ENCODE measurements at regions not wholly inside any gene's neighbourhood (a gene's known extent, or its start where the extent isn't known, plus 50 kb on each side); places are given as distances from the start of the nearest gene placed in this dataset.

GRCh38 chr15:93826790-93827189 lies 404.6 kb upstream of the MCTP2 start:
- ATAC-seq (no peak), DNase-seq (no peak)
- no peak overlapping the region for H3K4me3 ChIP-seq
- no peak overlapping the region for H3K27ac ChIP-seq
- H3K9me3 ChIP-seq, result no peaks in the 10 kb centered on the region
- WGBS, 2 donors, result 45 to 64% methylated on average over 4 of the region's 4 CpGs
- no peaks in the 10 kb centered on the region for H3K36me3 ChIP-seq (replicated peaks in 1 of 2; ENCODE audit: insufficient read depth in 1 of 2, low read depth in 2 of 2)
- no peak for TF ChIP-seq POLR2A (IDR thresholded peaks at IDR 0.05)
- TF ChIP-seq, protein P1, sequence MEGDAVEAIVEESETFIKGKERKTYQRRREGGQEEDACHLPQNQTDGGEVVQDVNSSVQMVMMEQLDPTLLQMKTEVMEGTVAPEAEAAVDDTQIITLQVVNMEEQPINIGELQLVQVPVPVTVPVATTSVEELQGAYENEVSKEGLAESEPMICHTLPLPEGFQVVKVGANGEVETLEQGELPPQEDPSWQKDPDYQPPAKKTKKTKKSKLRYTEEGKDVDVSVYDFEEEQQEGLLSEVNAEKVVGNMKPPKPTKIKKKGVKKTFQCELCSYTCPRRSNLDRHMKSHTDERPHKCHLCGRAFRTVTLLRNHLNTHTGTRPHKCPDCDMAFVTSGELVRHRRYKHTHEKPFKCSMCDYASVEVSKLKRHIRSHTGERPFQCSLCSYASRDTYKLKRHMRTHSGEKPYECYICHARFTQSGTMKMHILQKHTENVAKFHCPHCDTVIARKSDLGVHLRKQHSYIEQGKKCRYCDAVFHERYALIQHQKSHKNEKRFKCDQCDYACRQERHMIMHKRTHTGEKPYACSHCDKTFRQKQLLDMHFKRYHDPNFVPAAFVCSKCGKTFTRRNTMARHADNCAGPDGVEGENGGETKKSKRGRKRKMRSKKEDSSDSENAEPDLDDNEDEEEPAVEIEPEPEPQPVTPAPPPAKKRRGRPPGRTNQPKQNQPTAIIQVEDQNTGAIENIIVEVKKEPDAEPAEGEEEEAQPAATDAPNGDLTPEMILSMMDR (IDR thresholded peaks at IDR 0.05), result no peak
- no peaks in the 10 kb centered on the region for H3K27me3 ChIP-seq
- H3K4me1 ChIP-seq, result no peaks in the 10 kb centered on the region
- intact Hi-C loops (cut with DNase I), result no loop called here

DNA sequence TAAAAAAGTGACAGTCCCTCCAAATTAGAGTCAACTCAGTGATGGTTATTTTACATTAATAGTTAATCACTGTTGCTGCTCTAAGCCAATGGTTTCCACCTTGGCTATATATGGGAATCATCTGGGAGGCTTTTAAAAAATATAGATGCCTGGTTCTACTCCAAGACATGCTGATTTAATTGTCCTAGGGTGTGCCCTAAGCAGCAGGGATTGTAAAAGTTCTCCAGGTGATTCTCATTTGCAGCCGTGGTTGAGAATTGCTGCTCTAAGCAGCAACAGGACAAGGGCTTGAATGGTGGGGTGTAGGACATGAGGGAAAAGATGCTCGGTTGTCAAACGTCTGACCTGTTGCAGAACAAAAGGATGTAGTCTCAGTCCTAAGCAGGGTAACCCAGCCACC lies 405.1 kb upstream of the MCTP2 start:
- Histone ChIP-seq H3K9me3 (no peaks in the 10 kb centered on the region), H3K27ac (no peak overlapping the region), H3K27me3 (no peaks in the 10 kb centered on the region), H3K36me3 (replicated peaks in 1 of 2; ENCODE audit: insufficient read depth in 1 of 2, low read depth in 2 of 2) (no peaks in the 10 kb centered on the region), H3K4me3 (no peak overlapping the region), H3K4me1 (no peaks in the 10 kb centered on the region)
- TF ChIP-seq POLR2A (IDR thresholded peaks at IDR 0.05), result no peak
- TF ChIP-seq, protein P1 (IDR thresholded peaks at IDR 0.05), result no peak
- intact Hi-C loops (cut with DNase I), result no loop called here
- 56 to 76% methylated on average over 3 of the region's 3 CpGs for WGBS, 2 donors
- DNase-seq (no peak), ATAC-seq (no peak)

- 49 to 64% methylated on average over 4 of the region's 4 CpGs for WGBS, 2 donors
- ATAC-seq, result no peak
Measured at GRCh38 chr15:93825682-93826081, 405.7 kb upstream of the MCTP2 start.

DNA sequence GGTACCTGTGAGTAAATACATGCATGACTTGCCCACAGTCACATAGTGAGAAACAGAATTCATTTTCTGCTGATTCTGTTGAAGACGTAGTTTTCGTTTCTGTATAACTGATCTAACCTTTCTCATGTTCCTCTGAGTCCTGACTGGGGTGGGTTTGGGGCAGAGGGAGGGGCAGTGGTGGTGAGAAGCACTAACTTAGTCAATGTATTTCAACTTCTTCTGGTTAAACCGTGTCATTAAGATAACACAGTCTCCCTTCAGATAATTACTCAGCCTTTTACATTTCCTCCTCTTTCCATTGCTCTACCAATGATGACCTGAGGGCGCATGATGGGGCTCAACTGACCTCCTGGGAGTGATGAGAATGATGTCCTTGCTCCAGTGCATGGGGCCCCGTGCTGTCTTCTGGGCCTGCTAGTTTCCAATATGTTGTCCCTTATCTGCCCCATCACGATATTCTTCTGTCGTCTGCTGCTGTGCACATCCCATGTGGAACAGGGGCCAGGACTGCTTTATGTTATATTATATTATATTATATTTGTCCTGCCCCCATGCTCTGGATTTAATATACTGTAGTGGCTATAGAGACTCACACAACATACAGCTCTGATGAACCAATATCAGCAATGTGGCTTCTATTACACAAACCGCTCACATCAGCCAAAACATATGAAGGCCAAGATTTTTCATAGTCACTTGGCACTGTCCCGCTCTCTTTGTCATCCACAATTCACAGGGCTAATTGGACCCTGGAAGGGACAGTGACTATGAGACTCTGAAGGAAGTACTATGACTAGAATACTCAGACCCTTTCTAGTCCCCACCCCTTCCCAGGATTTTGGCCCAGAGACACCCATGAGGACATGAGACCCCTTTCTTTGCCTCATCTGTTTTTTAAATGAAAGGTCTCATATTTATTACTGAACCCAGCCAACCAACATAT lies 407.1 kb upstream of the MCTP2 start:
- no peak for ATAC-seq
- Histone ChIP-seq H3K4me3 (no peak overlapping the region), H3K27me3 (no peaks in the 10 kb centered on the region), H3K36me3 (replicated peaks in 1 of 2; ENCODE audit: insufficient read depth in 1 of 2, low read depth in 2 of 2) (no peaks in the 10 kb centered on the region), H3K27ac (no peak overlapping the region), H3K9me3 (no peaks in the 10 kb centered on the region), H3K4me1 (no peaks in the 10 kb centered on the region)
- intact Hi-C loops (cut with DNase I), result no loop called here
- TF ChIP-seq POLR2A (IDR thresholded peaks at IDR 0.05), result no peak
- TF ChIP-seq, protein P1 (IDR thresholded peaks at IDR 0.05), result no peak
- 79 to 80% methylated on average over 9 of the region's 9 CpGs for WGBS, 2 donors
- DNase-seq, result no peak

More at GRCh38 chr15:93825682-93826081, 405.7 kb upstream of the MCTP2 start:
- Histone ChIP-seq H3K4me1 (no peaks in the 10 kb centered on the region), H3K4me3 (no peak overlapping the region), H3K9me3 (no peaks in the 10 kb centered on the region), H3K27ac (no peak overlapping the region), H3K36me3 (replicated peaks in 1 of 2; ENCODE audit: insufficient read depth in 1 of 2, low read depth in 2 of 2) (no peaks in the 10 kb centered on the region), H3K27me3 (no peaks in the 10 kb centered on the region)
- DNase-seq, result no peak
- TF ChIP-seq POLR2A (IDR thresholded peaks at IDR 0.05), result no peak
- TF ChIP-seq, protein P1 (IDR thresholded peaks at IDR 0.05), result no peak
- intact Hi-C loops (cut with DNase I), result no loop called here
